Uterus (tissue), 3 donors: ENCODE measurements at regions not wholly inside any gene's neighbourhood (a gene's known extent, or its start where the extent isn't known, plus 50 kb on each side); places are given as distances from the start of the nearest gene placed in this dataset.
"Not testable (repeated sequence)": the region's sequence is repeated elsewhere in the genome, so short reads cannot be mapped to it uniquely, and the experiment has no call there.

Experiments used
- DNase-seq, 2 donors: peaks; one replicate each; pipeline ENCODE4 v3.0.0-alpha.2; 2019 to 2020
- H3K27ac ChIP-seq, 2 donors: fragments of 200-600 bp; sonication (generic); 1 replicate in 1 of 2; 2 replicates in 1 of 2; pipeline ENCODE4 v1.5.1; 2016 to 2018
- H3K27me3 ChIP-seq, 2 donors: fragments of 200-600 bp; sonication (generic); one replicate each; pipeline ENCODE4 v1.5.1; 2018 to 2019; ENCODE audit warnings: control low read depth in 1 of 2
- H3K36me3 ChIP-seq, 2 donors: fragments of 200-600 bp; sonication (generic); one replicate each; pipeline ENCODE4 v1.5.1; 2019; ENCODE audit warnings: control low read depth in 1 of 2
- H3K4me1 ChIP-seq, 2 donors: fragments of 200-600 bp; sonication (generic); one replicate each; pipeline ENCODE4 v1.5.1; 2018 to 2019; ENCODE audit warnings: control low read depth in 1 of 2
- H3K4me3 ChIP-seq, 2 donors: fragments of 200-600 bp; sonication (generic); 1 replicate in 1 of 2; 2 replicates in 1 of 2; pipeline ENCODE4 v1.5.1; 2018 to 2019; ENCODE audit warnings: mild to moderate bottlenecking in 1 of 2
- H3K9me3 ChIP-seq, 2 donors: fragments of 200-600 bp; sonication (generic); one replicate each; pipeline ENCODE4 v1.5.1; 2019; ENCODE audit warnings: control low read depth in 1 of 2
- CTCF ChIP-seq, 4 experiments: fragments of 200-600 bp in 2 of 4; fragments of 450-650 bp in 2 of 4; sonication (generic) in 2 of 4; IDR thresholded peaks; one replicate each; pipeline ENCODE4 v1.5.1; 2016 to 2019; ENCODE audit warnings: antibody characterized with exemption in 4 of 4, mild to moderate bottlenecking in 2 of 4, moderate library complexity in 1 of 4
- POLR2A ChIP-seq, 2 donors: fragments of 450-650 bp; IDR thresholded peaks; one replicate each; pipeline ENCODE4 v1.6.1; 2016; ENCODE audit warnings: antibody characterized with exemption in 2 of 2, mild to moderate bottlenecking in 1 of 2, moderate library complexity in 1 of 2
- intact Hi-C: fragments of 100-400 bp; cut with DNase I; formaldehyde crosslinking; loops from one replicate; pipeline ENCODE4 v1.15.1; 2023; ENCODE audit warnings: low total_unique reads
- donor health status: DM: yes; HTN: yes; CAD: no.

GRCh38 chr22:47354668-47355387 lies 592.4 kb downstream of the TBC1D22A start:
- Histone ChIP-seq H3K36me3 (no peaks in the 10 kb centered on the region), H3K27ac (no peak overlapping the region), H3K4me1 (no peaks in the 10 kb centered on the region), H3K9me3 (no peaks in the 10 kb centered on the region), H3K4me3 (no peak overlapping the region), H3K27me3 (no peaks in the 10 kb centered on the region)
- no peak for DNase-seq
- intact Hi-C loops = no loop called here
- TF ChIP-seq POLR2A (IDR thresholded peaks at IDR 0.05) = no peak
- no peak for TF ChIP-seq CTCF (IDR thresholded peaks at IDR 0.05)

GRCh38 chr22:47352920-47353700 lies 590.7 kb downstream of the TBC1D22A start:
- no peaks in the 10 kb centered on the region for H3K27me3 ChIP-seq
- TF ChIP-seq POLR2A (IDR thresholded peaks at IDR 0.05) (no peak), CTCF (IDR thresholded peaks at IDR 0.05) (no peak)
- no peaks in the 10 kb centered on the region for H3K9me3 ChIP-seq
- no peaks in the 10 kb centered on the region for H3K4me1 ChIP-seq
- H3K4me3 ChIP-seq = no peak overlapping the region
- no peak overlapping the region for H3K27ac ChIP-seq
- intact Hi-C loops = no loop called here
- no peaks in the 10 kb centered on the region for H3K36me3 ChIP-seq
- no peak for DNase-seq

GRCh38 chr22:47351836-47352579 lies 589.6 kb downstream of the TBC1D22A start:
- TF ChIP-seq POLR2A (IDR thresholded peaks at IDR 0.05) (no peak), CTCF (IDR thresholded peaks at IDR 0.05) (no peak)
- H3K36me3 ChIP-seq = no peaks in the 10 kb centered on the region
- H3K4me3 ChIP-seq = no peak overlapping the region
- H3K27ac ChIP-seq = no peak overlapping the region
- intact Hi-C loops = no loop called here
- H3K4me1 ChIP-seq = no peaks in the 10 kb centered on the region
- H3K27me3 ChIP-seq = no peaks in the 10 kb centered on the region
- no peaks in the 10 kb centered on the region for H3K9me3 ChIP-seq
- no peak for DNase-seq

- DNase-seq, H3K36me3 ChIP-seq, H3K27me3 ChIP-seq, intact Hi-C loops, H3K9me3 ChIP-seq, H3K4me3 ChIP-seq, H3K4me1 ChIP-seq, H3K27ac ChIP-seq: not testable (repeated sequence)
Observed at GRCh38 chr22:47346287-47346686, 583.8 kb downstream of the TBC1D22A start.

- Histone ChIP-seq H3K27me3 (no peaks in the 10 kb centered on the region), H3K4me3 (no peak overlapping the region), H3K9me3 (no peaks in the 10 kb centered on the region), H3K27ac (no peak overlapping the region), H3K4me1 (no peaks in the 10 kb centered on the region), H3K36me3 (no peaks in the 10 kb centered on the region)
- intact Hi-C loops = no loop called here
- no peak for DNase-seq
- TF ChIP-seq CTCF (IDR thresholded peaks at IDR 0.05) = no peak
- no peak for TF ChIP-seq POLR2A (IDR thresholded peaks at IDR 0.05)
Observed at GRCh38 chr22:47345025-47345424, 582.6 kb downstream of the TBC1D22A start.
